ENCODE measurements at regions not wholly inside any gene's neighbourhood (a gene's known extent, or its start where the extent isn't known, plus 50 kb on each side); places are given as distances from the start of the nearest gene placed in this dataset.
"Not testable (repeated sequence)": the region's sequence is repeated elsewhere in the genome, so short reads cannot be mapped to it uniquely, and the experiment has no call there.

- TF ChIP-seq BCL6 (CRISPR knock-in tag; IDR thresholded peaks at IDR 0.05), result peak; percentile 53
- peak; percentile 19; the same call in 1 of the 2 replicates for TF ChIP-seq NFKB2 (CRISPR knock-in tag; IDR thresholded peaks at IDR 0.05; ENCODE audit: borderline replicate concordance)
- not testable (repeated sequence) for TF ChIP-seq SP1 (IDR thresholded peaks at IDR 0.05)
- 0 out of 2 replicates have a peak, but pooled peaks have one; percentile 11 for TF ChIP-seq SP1 (CRISPR knock-in tag; IDR thresholded peaks at IDR 0.05)
- TF ChIP-seq ISL2 (CRISPR knock-in tag; IDR thresholded peaks at IDR 0.05), result 0 out of 2 replicates have a peak, but pooled peaks have one; percentile 20
- peak; percentile 95 for TF ChIP-seq ZBTB7B (CRISPR knock-in tag; IDR thresholded peaks at IDR 0.05)
- peak; percentile 16; the same call in 1 of the 2 replicates for TF ChIP-seq ZNF547 (CRISPR knock-in tag; IDR thresholded peaks at IDR 0.05)
- TF ChIP-seq PRDM4 (CRISPR knock-in tag; IDR thresholded peaks at IDR 0.05; ENCODE audit: borderline replicate concordance), result 0 out of 2 replicates have a peak, but pooled peaks have one; percentile 32
- 0 out of 2 replicates have a peak, but pooled peaks have one; percentile 29 for TF ChIP-seq ZNF563 (CRISPR knock-in tag; IDR thresholded peaks at IDR 0.05)
- TF ChIP-seq MTF1 (CRISPR knock-in tag; IDR thresholded peaks at IDR 0.05), result 0 out of 2 replicates have a peak, but pooled peaks have one; percentile 66
- peak; percentile 50; the same call in 1 of the 2 replicates for TF ChIP-seq HOXA3 (CRISPR knock-in tag; IDR thresholded peaks at IDR 0.05)
- peak; percentile 86 for TF ChIP-seq ZFX (CRISPR knock-in tag; IDR thresholded peaks at IDR 0.05; ENCODE audit: low read depth)
- TF ChIP-seq ZMAT3 (CRISPR knock-in tag; conservative IDR thresholded peaks at IDR 0.05), result 0 out of 2 replicates have a peak, but pooled peaks have one; percentile 43
- TF ChIP-seq ARID2 (CRISPR knock-in tag; IDR thresholded peaks at IDR 0.05; ENCODE audit: borderline replicate concordance), result 0 out of 2 replicates have a peak, but pooled peaks have one; percentile 36
- TF ChIP-seq YEATS4 (CRISPR knock-in tag; IDR thresholded peaks at IDR 0.05; ENCODE audit: borderline replicate concordance), result peak; percentile 88
- peak; percentile 50; the same call in 1 of the 2 replicates for TF ChIP-seq SALL2 (CRISPR knock-in tag; IDR thresholded peaks at IDR 0.05)
- TF ChIP-seq ZNF232 (CRISPR knock-in tag; IDR thresholded peaks at IDR 0.05; ENCODE audit: borderline replicate concordance), result 0 out of 2 replicates have a peak, but pooled peaks have one; percentile 22
- peak; percentile 52; the same call in 1 of the 2 replicates for TF ChIP-seq ZNF766 (CRISPR knock-in tag; IDR thresholded peaks at IDR 0.05; ENCODE audit: borderline replicate concordance)
- peak; percentile 50; the same call in 1 of the 2 replicates for TF ChIP-seq ZNF503 (CRISPR knock-in tag; IDR thresholded peaks at IDR 0.05)
- TF ChIP-seq CBX5 (CRISPR knock-in tag; IDR thresholded peaks at IDR 0.05; ENCODE audit: borderline replicate concordance), result peak; percentile 78
- TF ChIP-seq KLF9 (CRISPR knock-in tag; IDR thresholded peaks at IDR 0.05; ENCODE audit: low read depth), result 0 out of 2 replicates have a peak, but pooled peaks have one; percentile 49
- TF ChIP-seq ZNF841 (CRISPR knock-in tag; IDR thresholded peaks at IDR 0.05; ENCODE audit: borderline replicate concordance), result 0 out of 2 replicates have a peak, but pooled peaks have one; percentile 37
- TF ChIP-seq ZNF777 (CRISPR knock-in tag; IDR thresholded peaks at IDR 0.05), result peak; percentile 72
These were observed 1612.3 kb downstream of the SPATA31A7 start (continued) for GRCh38 chr9:62801961-62802718.

All from HepG2 (cell line).